MCF 10A (cell line): ENCODE measurements at regions not wholly inside any gene's neighbourhood (a gene's known extent, or its start where the extent isn't known, plus 50 kb on each side); places are given as distances from the start of the nearest gene placed in this dataset.

Experiments
- BruUV-seq: library from RNA; stranded (reverse); fragments of 400-500 nt; replicated peaks from 2 replicates; lab custom pipeline; 2021; lab: Mats Ljungman, UMichigan
- CTCF ChIA-PET: fragments of 300-600 bp; sonication (Branson Sonifier 250); formaldehyde crosslinking; extraction: SDS; loops from one replicate; lab custom pipeline; 2021; ENCODE audit warnings: antibody characterized with exemption, inconsistent platforms; lab: Yijun Ruan, JAX
- POLR2A ChIA-PET: fragments of 300-600, 350-650 bp; sonication (Branson Sonifier 250); formaldehyde crosslinking; extraction: SDS; loops from one replicate; lab custom pipeline; 2020; ENCODE audit warnings: antibody characterized with exemption, inconsistent platforms; lab: Yijun Ruan, JAX
- DNase-seq: peaks from one replicate; pipeline ENCODE4 v3.0.0-alpha.2; 2018; ENCODE audit not compliant: unreplicated experiment
- H3K27ac Mint-ChIP-seq: one replicate; pipeline ENCODE4 v1.8.0; 2022; ENCODE audit warnings: mild to moderate bottlenecking, low read depth, mixed read lengths; ENCODE audit not compliant: unreplicated experiment
- H3K27me3 Mint-ChIP-seq: one replicate; pipeline ENCODE4 v1.8.0; 2022; ENCODE audit warnings: mixed read lengths; ENCODE audit not compliant: insufficient read depth, unreplicated experiment
- H3K36me3 Mint-ChIP-seq: one replicate; pipeline ENCODE4 v1.8.0; 2022; ENCODE audit warnings: mild to moderate bottlenecking, moderate library complexity, mixed read lengths; ENCODE audit not compliant: insufficient read depth, unreplicated experiment
- H3K4me1 Mint-ChIP-seq: one replicate; pipeline ENCODE4 v1.8.0; 2022; ENCODE audit warnings: mixed read lengths; ENCODE audit not compliant: insufficient read depth, unreplicated experiment
- H3K4me3 Mint-ChIP-seq: one replicate; pipeline ENCODE4 v1.8.0; 2022; ENCODE audit warnings: mild to moderate bottlenecking, moderate library complexity, mixed read lengths; ENCODE audit not compliant: unreplicated experiment
- H3K9me3 Mint-ChIP-seq: one replicate; pipeline ENCODE4 v1.8.0; 2022; ENCODE audit warnings: mixed read lengths; ENCODE audit not compliant: unreplicated experiment
- CTCF ChIP-seq: fragments of 200-600 bp; IDR thresholded peaks from one replicate; pipeline ENCODE4 v1.8.0; 2022; ENCODE audit warnings: antibody characterized with exemption, mild to moderate bottlenecking; ENCODE audit not compliant: unreplicated experiment
- intact Hi-C: fragments of 100-400 bp; cut with micrococcal nuclease; formaldehyde crosslinking; loops from 2 replicates; pipeline ENCODE4 v1.14.1; 2022

GRCh38 chr13:23081901-23082300 is 98.9 kb upstream of the SGCG start:
- Mint-ChIP-seq H3K27me3 (no peaks in the 10 kb centered on the region), H3K36me3 (no peaks in the 10 kb centered on the region), H3K27ac (peak overlapping the region; percentile 47), H3K9me3 (no peaks in the 10 kb centered on the region), H3K4me1 (no peaks in the 10 kb centered on the region), H3K4me3 (no peak overlapping the region)
- TF ChIP-seq CTCF = no peak
- CTCF ChIA-PET = interaction anchor here (0.6 kb wide), 2 partner anchors 238 to 1420 kb away, joined by 3 to 4 read pairs; no protein-coding TSS in a partner anchor
- intact Hi-C loops = no loop called here
- no TSS peak for BruUV-seq
- POLR2A ChIA-PET = no interaction called here
- no peak for DNase-seq

- H3K36me3 Mint-ChIP-seq = no peaks in the 10 kb centered on the region
- ChIA-PET CTCF (interaction anchor here (0.6 to 1.4 kb wide), 6 partner anchors 14 to 1417 kb away, joined by 3 to 4 read pairs (median 3); no protein-coding TSS in a partner anchor), POLR2A (no interaction called here)
- no peaks in the 10 kb centered on the region for H3K9me3 Mint-ChIP-seq
- intact Hi-C loops = loop anchor here (5.0 kb wide), 1 partner anchor 285 kb away; no protein-coding TSS in a partner anchor
- H3K27ac Mint-ChIP-seq = no peak overlapping the region
- BruUV-seq = no TSS peak
- no peaks in the 10 kb centered on the region for H3K27me3 Mint-ChIP-seq
- H3K4me1 Mint-ChIP-seq = no peaks in the 10 kb centered on the region
- no peak overlapping the region for H3K4me3 Mint-ChIP-seq
- no peak for DNase-seq
- TF ChIP-seq CTCF = no peak
These were observed 93.7 kb upstream of the SGCG start for GRCh38 chr13:23086968-23087623.

- intact Hi-C loops = loop anchor here (5.0 kb wide), 1 partner anchor 286 kb away; no protein-coding TSS in a partner anchor
- H3K27ac Mint-ChIP-seq = no peak overlapping the region
- no peak overlapping the region for H3K4me3 Mint-ChIP-seq
- ChIA-PET POLR2A (no interaction called here), CTCF (interaction anchor here (0.6 to 1.4 kb wide), 5 partner anchors 13 to 1418 kb away, joined by 3 to 4 read pairs (median 3); no protein-coding TSS in a partner anchor)
- BruUV-seq = no TSS peak
- no peaks in the 10 kb centered on the region for H3K27me3 Mint-ChIP-seq
- H3K9me3 Mint-ChIP-seq = no peaks in the 10 kb centered on the region
- no peaks in the 10 kb centered on the region for H3K36me3 Mint-ChIP-seq
- peak; percentile 33 for TF ChIP-seq CTCF
- no peak for DNase-seq
- H3K4me1 Mint-ChIP-seq = no peaks in the 10 kb centered on the region
These were observed 92.9 kb upstream of the SGCG start for GRCh38 chr13:23087880-23088279.

- no TSS peak for BruUV-seq
- no peaks in the 10 kb centered on the region for H3K27me3 Mint-ChIP-seq
- H3K9me3 Mint-ChIP-seq = no peaks in the 10 kb centered on the region
- H3K36me3 Mint-ChIP-seq = no peaks in the 10 kb centered on the region
- H3K27ac Mint-ChIP-seq = no peak overlapping the region
- H3K4me3 Mint-ChIP-seq = no peak overlapping the region
- no peaks in the 10 kb centered on the region for H3K4me1 Mint-ChIP-seq
- no peak for DNase-seq
- CTCF ChIA-PET = no interaction called here
- intact Hi-C loops = no loop called here
- TF ChIP-seq CTCF = no peak
- POLR2A ChIA-PET = no interaction called here
These were observed 82.4 kb upstream of the SGCG start for GRCh38 chr13:23098161-23098907.
